Testis (tissue), 2 donors: ENCODE measurements at regions not wholly inside any gene's neighbourhood (a gene's known extent, or its start where the extent isn't known, plus 50 kb on each side); places are given as distances from the start of the nearest gene placed in this dataset.

ENCODE experiments used
- CTCF ChIP-seq, 3 experiments: fragments of 450-650 bp in 2 of 3; fragments of 200-600 bp in 1 of 3; sonication (generic) in 1 of 3; IDR thresholded peaks; one replicate each; pipeline ENCODE4 v1.5.1; 2016 to 2019; ENCODE audit warnings: antibody characterized with exemption in 3 of 3, mild to moderate bottlenecking in 2 of 3, moderate library complexity in 1 of 3
- POLR2A ChIP-seq: fragments of 450-650 bp; IDR thresholded peaks from one replicate; pipeline ENCODE4 v1.6.1; 2017; ENCODE audit warnings: antibody characterized with exemption, mild to moderate bottlenecking, moderate library complexity

DNA sequence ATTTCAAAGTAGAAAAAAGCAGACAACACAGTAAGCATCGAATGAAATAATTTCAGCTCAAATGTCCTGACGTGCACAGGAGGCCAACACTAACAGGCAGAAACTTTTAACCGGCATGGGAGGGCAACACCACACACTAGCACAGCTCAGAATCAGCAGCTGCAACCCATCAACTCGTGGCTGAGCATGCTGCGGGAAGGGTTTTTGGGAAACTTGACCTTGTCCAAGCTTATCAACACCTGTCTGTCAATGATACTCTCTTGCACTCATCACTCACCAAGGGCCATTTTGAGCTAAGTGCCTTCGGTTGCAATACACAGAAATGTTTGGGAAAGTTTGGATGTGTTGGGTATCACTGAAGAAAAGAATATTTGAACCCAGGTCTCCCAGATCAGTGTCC lies 483.7 kb downstream of the TSHZ3 start:
- TF ChIP-seq CTCF (IDR thresholded peaks at IDR 0.05) (no peak), POLR2A (no peak)
